PFSK-1 (cell line): ENCODE measurements at regions not wholly inside any gene's neighbourhood (a gene's known extent, or its start where the extent isn't known, plus 50 kb on each side); places are given as distances from the start of the nearest gene placed in this dataset.

Experiments
- FOXP2 ChIP-seq: optimal IDR thresholded peaks from 2 replicates; pipeline ENCODE3; 2011; ENCODE audit warnings: borderline replicate concordance, control low read depth, inconsistent platforms; ENCODE audit not compliant: insufficient read depth; ENCODE audit errors: extremely low read length, extremely low read depth
- POLR2AphosphoS5 ChIP-seq: IDR thresholded peaks from 2 replicates; pipeline ENCODE4 v1.6.1; 2012; ENCODE audit warnings: low read depth, mild to moderate bottlenecking, control low read depth, low read length, moderate library complexity
- SIN3A ChIP-seq: IDR thresholded peaks from 2 replicates; pipeline ENCODE4 v1.6.1; 2012; ENCODE audit warnings: mild to moderate bottlenecking, low read length, moderate library complexity, borderline replicate concordance; ENCODE audit not compliant: insufficient read depth
- TAF1 ChIP-seq: IDR thresholded peaks from 2 replicates; pipeline ENCODE4 v1.6.1; 2012; ENCODE audit warnings: low read length, control low read depth, borderline replicate concordance; ENCODE audit not compliant: insufficient read depth
- TF ChIP-seq, protein P1 (sequence below), 2 experiments: IDR thresholded peaks; 2 replicates each; pipeline versions ENCODE4 v1.6.1 to v1.8.0; 2011 to 2012; ENCODE audit warnings: low read depth in 2 of 2, low read length in 2 of 2, control low read depth in 1 of 2, inconsistent platforms in 1 of 2, mild to moderate bottlenecking in 1 of 2, moderate library complexity in 1 of 2; ENCODE audit not compliant: insufficient read depth in 1 of 2

DNA sequence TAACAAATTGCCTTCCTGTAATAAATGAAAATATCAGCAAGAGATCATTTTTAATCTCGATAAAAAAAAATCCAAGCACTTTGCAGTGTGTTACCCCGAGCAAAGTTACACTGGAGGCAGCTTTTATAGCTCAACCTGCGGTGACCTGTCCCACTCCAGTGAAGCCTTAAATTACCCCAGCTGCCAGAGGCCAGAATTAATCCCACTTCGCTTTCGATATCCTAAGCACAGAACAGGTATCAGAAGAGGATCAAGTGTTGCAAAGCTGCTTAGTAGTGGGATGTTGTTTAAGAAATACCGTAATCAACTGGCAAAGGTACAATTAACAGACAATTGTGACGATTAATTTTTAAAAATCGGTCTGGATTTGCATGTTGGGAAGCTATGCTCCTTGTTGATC is 314.0 kb downstream of the AGTPBP1 start:
- no peak for TF ChIP-seq SIN3A
- no peak for TF ChIP-seq TAF1
- no peak for TF ChIP-seq FOXP2
- TF ChIP-seq, protein P1, sequence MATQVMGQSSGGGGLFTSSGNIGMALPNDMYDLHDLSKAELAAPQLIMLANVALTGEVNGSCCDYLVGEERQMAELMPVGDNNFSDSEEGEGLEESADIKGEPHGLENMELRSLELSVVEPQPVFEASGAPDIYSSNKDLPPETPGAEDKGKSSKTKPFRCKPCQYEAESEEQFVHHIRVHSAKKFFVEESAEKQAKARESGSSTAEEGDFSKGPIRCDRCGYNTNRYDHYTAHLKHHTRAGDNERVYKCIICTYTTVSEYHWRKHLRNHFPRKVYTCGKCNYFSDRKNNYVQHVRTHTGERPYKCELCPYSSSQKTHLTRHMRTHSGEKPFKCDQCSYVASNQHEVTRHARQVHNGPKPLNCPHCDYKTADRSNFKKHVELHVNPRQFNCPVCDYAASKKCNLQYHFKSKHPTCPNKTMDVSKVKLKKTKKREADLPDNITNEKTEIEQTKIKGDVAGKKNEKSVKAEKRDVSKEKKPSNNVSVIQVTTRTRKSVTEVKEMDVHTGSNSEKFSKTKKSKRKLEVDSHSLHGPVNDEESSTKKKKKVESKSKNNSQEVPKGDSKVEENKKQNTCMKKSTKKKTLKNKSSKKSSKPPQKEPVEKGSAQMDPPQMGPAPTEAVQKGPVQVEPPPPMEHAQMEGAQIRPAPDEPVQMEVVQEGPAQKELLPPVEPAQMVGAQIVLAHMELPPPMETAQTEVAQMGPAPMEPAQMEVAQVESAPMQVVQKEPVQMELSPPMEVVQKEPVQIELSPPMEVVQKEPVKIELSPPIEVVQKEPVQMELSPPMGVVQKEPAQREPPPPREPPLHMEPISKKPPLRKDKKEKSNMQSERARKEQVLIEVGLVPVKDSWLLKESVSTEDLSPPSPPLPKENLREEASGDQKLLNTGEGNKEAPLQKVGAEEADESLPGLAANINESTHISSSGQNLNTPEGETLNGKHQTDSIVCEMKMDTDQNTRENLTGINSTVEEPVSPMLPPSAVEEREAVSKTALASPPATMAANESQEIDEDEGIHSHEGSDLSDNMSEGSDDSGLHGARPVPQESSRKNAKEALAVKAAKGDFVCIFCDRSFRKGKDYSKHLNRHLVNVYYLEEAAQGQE (IDR thresholded peaks at IDR 0.05; ENCODE audit: insufficient read depth in 1 of 2, low read depth in 2 of 2, low read length in 2 of 2) = no peak
- no peak for TF ChIP-seq POLR2AphosphoS5

DNA sequence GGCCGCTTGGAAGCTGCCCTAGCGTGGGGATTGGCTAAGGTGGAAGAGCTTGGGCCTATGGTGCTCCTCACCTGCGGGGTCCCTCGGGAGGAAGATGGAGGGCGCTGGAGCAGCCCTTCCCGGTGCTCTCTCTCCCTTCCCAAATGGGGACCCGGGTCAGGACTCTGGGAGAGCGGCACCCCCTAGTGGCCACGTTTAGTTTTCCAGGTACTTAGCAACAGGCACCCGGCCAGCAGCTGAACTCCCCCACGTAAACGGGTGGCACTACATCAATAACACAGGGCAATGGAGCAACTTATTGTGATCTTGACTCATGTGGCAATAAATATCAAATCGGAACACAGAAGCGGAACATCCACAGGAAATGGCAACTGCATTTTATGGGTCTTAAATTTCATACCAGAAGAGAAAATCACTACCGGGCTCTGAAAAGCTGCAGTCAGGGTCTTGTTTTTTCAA is 316.6 kb downstream of the AGTPBP1 start:
- TF ChIP-seq TAF1 (no peak), SIN3A (no peak), FOXP2 (no peak)
- TF ChIP-seq, protein P1 (IDR thresholded peaks at IDR 0.05; ENCODE audit: insufficient read depth in 1 of 2, low read depth in 2 of 2, low read length in 2 of 2) = no peak

DNA sequence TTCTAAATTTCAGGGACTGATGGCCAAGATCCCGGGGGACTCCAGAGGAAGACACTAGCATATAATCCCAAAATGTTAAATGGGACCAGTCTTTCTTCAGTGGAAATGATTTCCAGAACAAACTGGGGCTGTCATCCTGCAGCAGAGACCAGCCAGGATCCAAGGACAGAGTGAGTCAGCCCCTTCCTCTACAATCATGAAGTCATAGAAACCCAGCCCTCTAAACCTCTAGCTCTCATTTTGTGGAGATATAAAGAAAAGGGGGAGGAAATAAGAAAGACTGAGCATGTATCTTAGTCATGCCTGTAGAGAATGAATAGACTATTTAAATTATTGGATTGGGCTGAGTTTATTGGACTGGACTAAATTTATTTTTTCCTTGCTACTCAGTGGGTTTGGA is 318.3 kb downstream of the AGTPBP1 start:
- no peak for TF ChIP-seq TAF1
- TF ChIP-seq, protein P1 (IDR thresholded peaks at IDR 0.05; ENCODE audit: insufficient read depth in 1 of 2, low read depth in 2 of 2, low read length in 2 of 2) = no peak
- no peak for TF ChIP-seq FOXP2
- no peak for TF ChIP-seq SIN3A
- TF ChIP-seq POLR2AphosphoS5 = no peak

DNA sequence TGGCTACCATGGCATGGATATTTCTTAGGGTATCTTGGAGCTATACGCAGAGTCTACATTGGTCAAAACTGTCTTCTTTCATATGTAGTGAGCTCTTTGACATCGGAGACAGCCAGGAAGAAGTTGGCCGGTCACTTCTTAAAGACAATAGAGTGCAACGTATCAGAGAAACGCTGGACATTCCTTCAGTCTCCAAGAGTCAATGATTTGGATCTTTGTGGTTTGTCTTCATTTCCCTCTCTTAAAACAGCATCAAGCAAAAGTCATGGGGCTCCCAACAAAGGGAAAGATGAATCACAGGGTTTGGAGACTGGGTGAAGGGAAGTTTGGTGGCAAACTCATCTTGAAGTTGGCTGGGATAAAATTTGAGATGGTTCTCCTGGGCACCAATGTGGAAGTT is 320.1 kb downstream of the AGTPBP1 start:
- TF ChIP-seq FOXP2 = no peak
- no peak for TF ChIP-seq TAF1
- TF ChIP-seq SIN3A = no peak
- TF ChIP-seq, protein P1 (IDR thresholded peaks at IDR 0.05; ENCODE audit: insufficient read depth in 1 of 2, low read depth in 2 of 2, low read length in 2 of 2) = no peak
- TF ChIP-seq POLR2AphosphoS5 = no peak

DNA sequence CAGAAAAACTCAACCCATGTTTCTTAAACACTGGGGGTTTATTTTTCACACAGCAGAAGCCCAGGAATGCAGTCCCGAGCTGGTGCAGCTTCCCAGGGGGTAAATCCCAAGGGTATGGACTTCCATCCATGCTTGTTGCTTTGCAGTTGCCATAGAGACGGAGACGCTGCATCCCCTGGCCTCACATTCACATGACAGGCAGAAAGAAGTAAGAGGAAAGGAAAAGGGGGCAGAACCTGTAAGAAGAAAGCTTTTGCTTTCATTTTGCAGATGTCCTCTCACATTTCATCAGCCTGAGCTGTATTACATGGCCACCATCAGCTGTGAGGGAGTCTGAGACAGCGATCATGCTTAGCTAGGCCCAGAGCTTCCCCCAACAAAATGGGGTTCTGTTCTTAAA is 321.0 kb downstream of the AGTPBP1 start:
- TF ChIP-seq POLR2AphosphoS5 = no peak
- no peak for TF ChIP-seq FOXP2
- TF ChIP-seq, protein P1 (IDR thresholded peaks at IDR 0.05; ENCODE audit: insufficient read depth in 1 of 2, low read depth in 2 of 2, low read length in 2 of 2) = no peak
- TF ChIP-seq SIN3A = no peak
- no peak for TF ChIP-seq TAF1
